KMS-11 (cell line): ENCODE measurements at regions not wholly inside any gene's neighbourhood (a gene's known extent, or its start where the extent isn't known, plus 50 kb on each side); places are given as distances from the start of the nearest gene placed in this dataset.

ENCODE experiments used
- H2AFZ ChIP-seq: fragments of 200-600 bp; sonication (generic); 2 replicates; pipeline ENCODE4 v1.6.1; 2016; ENCODE audit warnings: antibody characterized with exemption, mixed run types, low read depth
- H3K27ac ChIP-seq: fragments of 200-600 bp; sonication (generic); 2 replicates; pipeline ENCODE4 v1.6.1; 2016; ENCODE audit warnings: mild to moderate bottlenecking, mixed run types
- H3K27me3 ChIP-seq: fragments of 200-600 bp; sonication (generic); 2 replicates; pipeline ENCODE4 v1.6.1; 2017; ENCODE audit warnings: mild to moderate bottlenecking, low read depth, mixed run types, moderate library complexity; ENCODE audit not compliant: insufficient read depth
- H3K36me3 ChIP-seq: fragments of 200-600 bp; sonication (generic); 2 replicates; pipeline ENCODE4 v1.6.1; 2017; ENCODE audit warnings: mild to moderate bottlenecking, mixed run types; ENCODE audit not compliant: insufficient read depth
- H3K4me1 ChIP-seq: fragments of 200-600 bp; sonication (generic); 2 replicates; pipeline ENCODE4 v1.6.1; 2016; ENCODE audit warnings: mild to moderate bottlenecking, low read depth, mixed run types; ENCODE audit not compliant: poor library complexity, severe bottlenecking
- H3K4me2 ChIP-seq: fragments of 200-600 bp; sonication (generic); 2 replicates; pipeline ENCODE4 v1.7.0; 2016; ENCODE audit warnings: mild to moderate bottlenecking, mixed run types
- H3K4me3 ChIP-seq: fragments of 200-600 bp; sonication (generic); IDR thresholded peaks from 2 replicates; pipeline ENCODE4 v1.6.1; 2017; ENCODE audit warnings: low read depth, low read length, mixed read lengths; ENCODE audit not compliant: insufficient read depth
- H3K79me2 ChIP-seq: fragments of 200-600 bp; sonication (generic); 2 replicates; pipeline ENCODE4 v1.6.1; 2016; ENCODE audit warnings: low read depth, mixed run types; ENCODE audit not compliant: insufficient read depth
- H3K9ac ChIP-seq: fragments of 200-600 bp; sonication (generic); 2 replicates; pipeline ENCODE4 v1.6.1; 2016; ENCODE audit warnings: mild to moderate bottlenecking, mixed run types
- H4K20me1 ChIP-seq: fragments of 200-600 bp; sonication (generic); 2 replicates; pipeline ENCODE4 v1.6.1; 2016; ENCODE audit warnings: mild to moderate bottlenecking, mixed run types; ENCODE audit not compliant: insufficient read depth
- TF ChIP-seq, protein P1 (sequence below): fragments of 200-600 bp; sonication (generic); conservative IDR thresholded peaks from 2 replicates; pipeline ENCODE4 v1.6.1; 2017; ENCODE audit warnings: low read depth, mild to moderate bottlenecking, antibody characterized with exemption, low read length, moderate library complexity, mixed read lengths

DNA sequence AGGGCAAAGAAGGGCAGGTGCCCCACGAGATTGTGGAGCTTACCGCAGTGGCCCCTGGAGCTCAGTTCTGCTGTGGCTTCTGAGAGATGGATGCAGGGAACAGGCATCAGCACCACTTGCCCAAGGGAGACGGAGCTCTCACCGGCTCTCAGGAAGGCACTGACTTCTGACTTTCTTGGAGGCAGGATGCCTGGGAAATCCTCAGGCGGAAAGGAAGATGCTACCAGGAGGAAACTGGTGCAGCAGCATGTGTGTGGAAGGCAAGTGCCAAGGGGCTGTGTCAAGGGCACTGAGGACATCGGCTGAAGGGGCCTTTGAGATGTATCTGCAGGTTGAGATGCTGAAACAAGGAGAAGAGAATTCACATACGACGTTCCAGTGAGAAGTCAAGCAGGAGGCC, 64.0 kb downstream of the FOXA2 start:
- Histone ChIP-seq H3K9ac (no peak overlapping the region), H3K36me3 (no peaks in the 10 kb centered on the region), H3K4me1 (no peaks in the 10 kb centered on the region), H4K20me1 (no peaks in the 10 kb centered on the region), H3K4me2 (no peak overlapping the region), H3K27ac (no peak overlapping the region), H3K4me3 (no peak overlapping the region), H3K27me3 (no peaks in the 10 kb centered on the region), H3K79me2 (no peaks in the 10 kb centered on the region), H2AFZ (no peak overlapping the region)
- TF ChIP-seq, protein P1, sequence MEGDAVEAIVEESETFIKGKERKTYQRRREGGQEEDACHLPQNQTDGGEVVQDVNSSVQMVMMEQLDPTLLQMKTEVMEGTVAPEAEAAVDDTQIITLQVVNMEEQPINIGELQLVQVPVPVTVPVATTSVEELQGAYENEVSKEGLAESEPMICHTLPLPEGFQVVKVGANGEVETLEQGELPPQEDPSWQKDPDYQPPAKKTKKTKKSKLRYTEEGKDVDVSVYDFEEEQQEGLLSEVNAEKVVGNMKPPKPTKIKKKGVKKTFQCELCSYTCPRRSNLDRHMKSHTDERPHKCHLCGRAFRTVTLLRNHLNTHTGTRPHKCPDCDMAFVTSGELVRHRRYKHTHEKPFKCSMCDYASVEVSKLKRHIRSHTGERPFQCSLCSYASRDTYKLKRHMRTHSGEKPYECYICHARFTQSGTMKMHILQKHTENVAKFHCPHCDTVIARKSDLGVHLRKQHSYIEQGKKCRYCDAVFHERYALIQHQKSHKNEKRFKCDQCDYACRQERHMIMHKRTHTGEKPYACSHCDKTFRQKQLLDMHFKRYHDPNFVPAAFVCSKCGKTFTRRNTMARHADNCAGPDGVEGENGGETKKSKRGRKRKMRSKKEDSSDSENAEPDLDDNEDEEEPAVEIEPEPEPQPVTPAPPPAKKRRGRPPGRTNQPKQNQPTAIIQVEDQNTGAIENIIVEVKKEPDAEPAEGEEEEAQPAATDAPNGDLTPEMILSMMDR = no peak

- Histone ChIP-seq H3K36me3 (no peaks in the 10 kb centered on the region), H3K27me3 (no peaks in the 10 kb centered on the region), H3K4me3 (no peak overlapping the region), H3K4me1 (no peaks in the 10 kb centered on the region), H3K4me2 (no peak overlapping the region), H3K27ac (no peak overlapping the region), H3K9ac (no peak overlapping the region), H4K20me1 (no peaks in the 10 kb centered on the region), H2AFZ (no peak overlapping the region), H3K79me2 (no peaks in the 10 kb centered on the region)
- TF ChIP-seq, protein P1 = no peak
Observed at GRCh38 chr20:22515264-22515663, 69.1 kb downstream of the FOXA2 start.

- Histone ChIP-seq H3K36me3 (no peaks in the 10 kb centered on the region), H3K4me3 (no peak overlapping the region), H3K9ac (no peak overlapping the region), H2AFZ (no peak overlapping the region), H3K27me3 (no peaks in the 10 kb centered on the region), H3K4me1 (no peaks in the 10 kb centered on the region), H3K79me2 (no peaks in the 10 kb centered on the region), H3K27ac (no peak overlapping the region), H4K20me1 (no peaks in the 10 kb centered on the region), H3K4me2 (no peak overlapping the region)
- TF ChIP-seq, protein P1 = no peak
Observed at GRCh38 chr20:22513574-22513973, 70.8 kb downstream of the FOXA2 start.

DNA sequence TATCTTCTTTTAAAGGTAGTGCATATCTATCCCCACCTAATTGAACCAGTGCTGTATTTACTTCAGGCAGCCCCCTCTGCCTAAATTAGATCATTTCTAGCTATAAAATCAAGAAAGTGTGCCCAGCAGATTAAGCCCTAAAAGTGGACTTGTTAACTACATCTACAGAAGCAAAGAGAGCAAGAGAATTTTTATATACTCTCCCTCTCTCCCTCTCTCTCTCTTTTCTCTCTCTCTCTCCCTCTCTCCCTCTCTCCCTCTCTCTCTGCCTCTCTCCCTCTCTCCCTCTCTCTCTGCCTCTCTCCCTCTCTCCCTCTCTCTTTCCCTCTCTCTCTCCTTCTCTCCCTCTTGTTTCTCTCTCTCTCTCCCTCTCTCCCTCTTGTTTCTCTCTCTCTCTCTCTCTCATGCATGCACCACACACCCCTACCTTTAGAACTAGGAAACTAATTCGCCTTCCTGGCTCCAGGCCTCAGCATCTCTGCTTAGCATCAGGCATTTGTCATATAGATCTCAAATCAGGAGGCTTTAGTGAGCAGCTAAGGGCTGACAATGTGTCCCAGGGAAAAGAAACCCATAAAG, 71.4 kb downstream of the FOXA2 start:
- TF ChIP-seq, protein P1 = no peak
- H4K20me1 ChIP-seq = no peaks in the 10 kb centered on the region
- H2AFZ ChIP-seq = no peak overlapping the region
- H3K9ac ChIP-seq = no peak overlapping the region
- H3K27me3 ChIP-seq = no peaks in the 10 kb centered on the region
- no peaks in the 10 kb centered on the region for H3K36me3 ChIP-seq
- H3K79me2 ChIP-seq = no peaks in the 10 kb centered on the region
- no peak overlapping the region for H3K4me3 ChIP-seq
- no peak overlapping the region for H3K27ac ChIP-seq
- no peak overlapping the region for H3K4me2 ChIP-seq
- no peaks in the 10 kb centered on the region for H3K4me1 ChIP-seq
